NCI-H2196 (cell line): ENCODE measurements at regions not wholly inside any gene's neighbourhood (a gene's known extent, or its start where the extent isn't known, plus 50 kb on each side); places are given as distances from the start of the nearest gene placed in this dataset.

ENCODE experiments used
- DNase-seq: peaks from one replicate; lab custom pipeline; 2025; ENCODE audit not compliant: unreplicated experiment; lab: John Stamatoyannopoulos, UW

GRCh38 chr2:8049851-8050571, 631.8 kb upstream of the ID2 start:
- no peak for DNase-seq

- DNase-seq, result no peak
Measured at GRCh38 chr2:8053216-8053615, 628.6 kb upstream of the ID2 start.

GRCh38 chr2:8054070-8054469, 627.8 kb upstream of the ID2 start:
- no peak for DNase-seq

GRCh38 chr2:8058652-8059051, 623.2 kb upstream of the ID2 start:
- DNase-seq, result no peak

- peak; percentile 39 for DNase-seq
Measured at GRCh38 chr2:8059255-8059654, 622.6 kb upstream of the ID2 start.

GRCh38 chr2:8059794-8060193, 622.1 kb upstream of the ID2 start:
- no peak for DNase-seq

- DNase-seq, result no peak
Measured at GRCh38 chr2:8061219-8061618, 620.6 kb upstream of the ID2 start.

- no peak for DNase-seq
Measured at GRCh38 chr2:8064603-8065002, 617.3 kb upstream of the ID2 start.

- no peak for DNase-seq
Measured at GRCh38 chr2:8065191-8065590, 616.7 kb upstream of the ID2 start.

GRCh38 chr2:8067784-8068336, 614.0 kb upstream of the ID2 start:
- no peak for DNase-seq

GRCh38 chr2:8072907-8073306, 608.9 kb upstream of the ID2 start:
- no peak for DNase-seq

GRCh38 chr2:8073916-8074315, 607.9 kb upstream of the ID2 start:
- DNase-seq, result no peak

GRCh38 chr2:8076448-8077342, 605.2 kb upstream of the ID2 start:
- no peak for DNase-seq

GRCh38 chr2:8078705-8079104, 603.2 kb upstream of the ID2 start:
- DNase-seq, result no peak

- DNase-seq, result no peak
Measured at GRCh38 chr2:8080063-8080462, 601.8 kb upstream of the ID2 start.

GRCh38 chr2:8081130-8081529, 600.7 kb upstream of the ID2 start:
- no peak for DNase-seq

- DNase-seq, result no peak
Measured at GRCh38 chr2:8082840-8083239, 599.0 kb upstream of the ID2 start.

GRCh38 chr2:8086357-8086756, 595.5 kb upstream of the ID2 start:
- DNase-seq, result no peak

GRCh38 chr2:8086796-8087479, 594.9 kb upstream of the ID2 start:
- DNase-seq, result no peak

- DNase-seq, result no peak
Measured at GRCh38 chr2:8087480-8087840, 594.4 kb upstream of the ID2 start.

GRCh38 chr2:8088810-8089209, 593.0 kb upstream of the ID2 start:
- no peak for DNase-seq

- DNase-seq, result no peak
Measured at GRCh38 chr2:8089596-8089995, 592.3 kb upstream of the ID2 start.
